ENCODE measurements at regions not wholly inside any gene's neighbourhood (a gene's known extent, or its start where the extent isn't known, plus 50 kb on each side); places are given as distances from the start of the nearest gene placed in this dataset.
A peak's percentile ranks its signal among the peaks of the same experiment; 100 is the strongest.

- peak; percentile 56 for DNase-seq (ENCODE audit: low read depth)
- TF ChIP-seq, protein P1, sequence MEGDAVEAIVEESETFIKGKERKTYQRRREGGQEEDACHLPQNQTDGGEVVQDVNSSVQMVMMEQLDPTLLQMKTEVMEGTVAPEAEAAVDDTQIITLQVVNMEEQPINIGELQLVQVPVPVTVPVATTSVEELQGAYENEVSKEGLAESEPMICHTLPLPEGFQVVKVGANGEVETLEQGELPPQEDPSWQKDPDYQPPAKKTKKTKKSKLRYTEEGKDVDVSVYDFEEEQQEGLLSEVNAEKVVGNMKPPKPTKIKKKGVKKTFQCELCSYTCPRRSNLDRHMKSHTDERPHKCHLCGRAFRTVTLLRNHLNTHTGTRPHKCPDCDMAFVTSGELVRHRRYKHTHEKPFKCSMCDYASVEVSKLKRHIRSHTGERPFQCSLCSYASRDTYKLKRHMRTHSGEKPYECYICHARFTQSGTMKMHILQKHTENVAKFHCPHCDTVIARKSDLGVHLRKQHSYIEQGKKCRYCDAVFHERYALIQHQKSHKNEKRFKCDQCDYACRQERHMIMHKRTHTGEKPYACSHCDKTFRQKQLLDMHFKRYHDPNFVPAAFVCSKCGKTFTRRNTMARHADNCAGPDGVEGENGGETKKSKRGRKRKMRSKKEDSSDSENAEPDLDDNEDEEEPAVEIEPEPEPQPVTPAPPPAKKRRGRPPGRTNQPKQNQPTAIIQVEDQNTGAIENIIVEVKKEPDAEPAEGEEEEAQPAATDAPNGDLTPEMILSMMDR (IDR thresholded peaks at IDR 0.05; ENCODE audit: low read depth, low read length), result no peak
- no peak overlapping the region for H3K4me3 ChIP-seq (ENCODE audit: low read depth, low read length)
Measured at GRCh38 chr2:168314236-168314635, 66.8 kb upstream of the STK39 start.

GRCh38 chr2:168315331-168316072 lies 68.1 kb upstream of the STK39 start:
- H3K4me3 ChIP-seq (ENCODE audit: low read depth, low read length), result no peak overlapping the region
- DNase-seq (ENCODE audit: low read depth), result no peak
- TF ChIP-seq, protein P2, sequence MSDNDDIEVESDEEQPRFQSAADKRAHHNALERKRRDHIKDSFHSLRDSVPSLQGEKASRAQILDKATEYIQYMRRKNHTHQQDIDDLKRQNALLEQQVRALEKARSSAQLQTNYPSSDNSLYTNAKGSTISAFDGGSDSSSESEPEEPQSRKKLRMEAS (IDR thresholded peaks at IDR 0.05; ENCODE audit: low read depth, low read length), result no peak
- TF ChIP-seq POLR2A (IDR thresholded peaks at IDR 0.05; ENCODE audit: extremely low read depth, insufficient read length) (no peak), MYC (IDR thresholded peaks at IDR 0.05; ENCODE audit: low read depth, low read length) (no peak)
- TF ChIP-seq, protein P1 (IDR thresholded peaks at IDR 0.05; ENCODE audit: low read depth, low read length), result no peak

GRCh38 chr2:168316073-168316440 lies 68.7 kb upstream of the STK39 start:
- TF ChIP-seq, protein P2 (IDR thresholded peaks at IDR 0.05; ENCODE audit: low read depth, low read length), result no peak
- TF ChIP-seq POLR2A (IDR thresholded peaks at IDR 0.05; ENCODE audit: extremely low read depth, insufficient read length), result no peak
- TF ChIP-seq, protein P1 (IDR thresholded peaks at IDR 0.05; ENCODE audit: low read depth, low read length), result no peak
- TF ChIP-seq MYC (IDR thresholded peaks at IDR 0.05; ENCODE audit: low read depth, low read length), result no peak
- no peak for DNase-seq (ENCODE audit: low read depth)
- H3K4me3 ChIP-seq (ENCODE audit: low read depth, low read length), result no peak overlapping the region

GRCh38 chr2:168317282-168317681 lies 69.9 kb upstream of the STK39 start:
- H3K4me3 ChIP-seq (ENCODE audit: low read depth, low read length), result no peak overlapping the region
- TF ChIP-seq POLR2A (IDR thresholded peaks at IDR 0.05; ENCODE audit: extremely low read depth, insufficient read length) (no peak), MYC (IDR thresholded peaks at IDR 0.05; ENCODE audit: low read depth, low read length) (no peak)
- TF ChIP-seq, protein P1 (IDR thresholded peaks at IDR 0.05; ENCODE audit: low read depth, low read length), result no peak
- TF ChIP-seq, protein P2 (IDR thresholded peaks at IDR 0.05; ENCODE audit: low read depth, low read length), result no peak
- no peak for DNase-seq (ENCODE audit: low read depth)

DNA sequence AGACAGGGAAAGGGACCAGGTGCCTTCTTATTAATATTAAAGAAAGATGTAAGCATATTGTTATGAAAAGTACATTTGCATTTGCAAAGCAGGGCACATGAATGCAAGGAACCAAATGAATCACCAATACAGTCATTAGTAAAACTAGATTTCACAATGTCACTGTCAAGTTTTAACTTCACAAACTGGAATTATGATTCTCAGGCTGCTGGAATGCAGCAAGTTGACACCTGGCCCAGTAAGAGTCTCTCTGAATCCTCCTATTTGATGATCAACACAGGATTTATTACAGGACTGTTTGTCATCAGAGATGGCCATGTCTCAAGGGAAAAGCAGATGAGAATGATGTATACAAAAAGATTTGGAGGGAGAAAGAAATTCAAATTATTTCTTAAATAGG lies 72.9 kb upstream of the STK39 start:
- no peak overlapping the region for H3K4me3 ChIP-seq (ENCODE audit: low read depth, low read length)
- TF ChIP-seq POLR2A (IDR thresholded peaks at IDR 0.05; ENCODE audit: extremely low read depth, insufficient read length), result no peak
- no peak for TF ChIP-seq MYC (IDR thresholded peaks at IDR 0.05; ENCODE audit: low read depth, low read length)
- TF ChIP-seq, protein P2 (IDR thresholded peaks at IDR 0.05; ENCODE audit: low read depth, low read length), result no peak
- TF ChIP-seq, protein P1 (IDR thresholded peaks at IDR 0.05; ENCODE audit: low read depth, low read length), result no peak
- no peak for DNase-seq (ENCODE audit: low read depth)
